Loucy (cell line): ENCODE measurements at regions not wholly inside any gene's neighbourhood (a gene's known extent, or its start where the extent isn't known, plus 50 kb on each side); places are given as distances from the start of the nearest gene placed in this dataset.

ENCODE experiments used
- CTCF ChIP-seq: fragments of 200-600 bp; sonication (generic); conservative IDR thresholded peaks from 2 replicates; pipeline ENCODE4 v1.5.1; 2014; ENCODE audit warnings: mild to moderate bottlenecking, antibody characterized with exemption, low read length
- EZH2phosphoT487 ChIP-seq: fragments of 200-600 bp; IDR thresholded peaks from 2 replicates; pipeline ENCODE4 v1.6.1; 2018; ENCODE audit warnings: antibody characterized with exemption, mild to moderate bottlenecking, moderate library complexity, borderline replicate concordance

DNA sequence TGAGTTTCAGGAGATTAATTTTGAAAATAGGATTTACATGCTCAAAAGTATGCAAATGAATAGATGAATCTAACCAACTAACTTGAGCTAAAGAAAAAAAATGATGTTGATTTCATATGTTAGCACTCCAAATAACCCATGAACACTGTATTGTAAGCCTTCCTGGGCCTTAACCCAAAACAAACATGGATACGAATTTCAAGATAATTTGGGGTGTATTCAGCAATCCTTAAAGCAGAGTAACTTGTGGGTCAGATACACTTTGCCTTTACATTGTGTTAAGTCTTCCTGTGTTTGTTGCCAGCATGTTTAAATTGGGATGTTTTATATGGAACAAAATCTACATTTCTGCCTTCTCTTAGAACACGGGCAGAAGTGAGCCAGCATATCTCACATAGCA, 124.2 kb upstream of the WDR11 start:
- TF ChIP-seq EZH2phosphoT487 = no peak
- TF ChIP-seq CTCF = no peak
